Uterus (tissue), 3 donors: ENCODE measurements at regions not wholly inside any gene's neighbourhood (a gene's known extent, or its start where the extent isn't known, plus 50 kb on each side); places are given as distances from the start of the nearest gene placed in this dataset.

ENCODE experiments used
- DNase-seq, 2 donors: peaks; one replicate each; pipeline ENCODE4 v3.0.0-alpha.2; 2019 to 2020
- H3K27ac ChIP-seq, 2 donors: fragments of 200-600 bp; sonication (generic); 1 replicate in 1 of 2; 2 replicates in 1 of 2; pipeline ENCODE4 v1.5.1; 2016 to 2018
- H3K27me3 ChIP-seq, 2 donors: fragments of 200-600 bp; sonication (generic); one replicate each; pipeline ENCODE4 v1.5.1; 2018 to 2019; ENCODE audit warnings: control low read depth in 1 of 2
- H3K36me3 ChIP-seq, 2 donors: fragments of 200-600 bp; sonication (generic); one replicate each; pipeline ENCODE4 v1.5.1; 2019; ENCODE audit warnings: control low read depth in 1 of 2
- H3K4me1 ChIP-seq, 2 donors: fragments of 200-600 bp; sonication (generic); one replicate each; pipeline ENCODE4 v1.5.1; 2018 to 2019; ENCODE audit warnings: control low read depth in 1 of 2
- H3K4me3 ChIP-seq, 2 donors: fragments of 200-600 bp; sonication (generic); 1 replicate in 1 of 2; 2 replicates in 1 of 2; pipeline ENCODE4 v1.5.1; 2018 to 2019; ENCODE audit warnings: mild to moderate bottlenecking in 1 of 2
- H3K9me3 ChIP-seq, 2 donors: fragments of 200-600 bp; sonication (generic); one replicate each; pipeline ENCODE4 v1.5.1; 2019; ENCODE audit warnings: control low read depth in 1 of 2
- CTCF ChIP-seq, 4 experiments: fragments of 200-600 bp in 2 of 4; fragments of 450-650 bp in 2 of 4; sonication (generic) in 2 of 4; IDR thresholded peaks; one replicate each; pipeline ENCODE4 v1.5.1; 2016 to 2019; ENCODE audit warnings: antibody characterized with exemption in 4 of 4, mild to moderate bottlenecking in 2 of 4, moderate library complexity in 1 of 4
- POLR2A ChIP-seq, 2 donors: fragments of 450-650 bp; IDR thresholded peaks; one replicate each; pipeline ENCODE4 v1.6.1; 2016; ENCODE audit warnings: antibody characterized with exemption in 2 of 2, mild to moderate bottlenecking in 1 of 2, moderate library complexity in 1 of 2
- intact Hi-C: fragments of 100-400 bp; cut with DNase I; formaldehyde crosslinking; loops from one replicate; pipeline ENCODE4 v1.15.1; 2023; ENCODE audit warnings: low total_unique reads
- donor health status: DM: yes; HTN: yes; CAD: no.

GRCh38 chr12:90569685-90570084 is 385.3 kb downstream of the CCER1 start:
- Histone ChIP-seq H3K4me3 (no peak overlapping the region), H3K4me1 (no peaks in the 10 kb centered on the region), H3K27ac (no peak overlapping the region), H3K36me3 (no peaks in the 10 kb centered on the region), H3K9me3 (no peaks in the 10 kb centered on the region), H3K27me3 (no peaks in the 10 kb centered on the region)
- TF ChIP-seq POLR2A (IDR thresholded peaks at IDR 0.05) (no peak), CTCF (IDR thresholded peaks at IDR 0.05) (no peak)
- intact Hi-C loops = no loop called here
- DNase-seq = no peak

DNA sequence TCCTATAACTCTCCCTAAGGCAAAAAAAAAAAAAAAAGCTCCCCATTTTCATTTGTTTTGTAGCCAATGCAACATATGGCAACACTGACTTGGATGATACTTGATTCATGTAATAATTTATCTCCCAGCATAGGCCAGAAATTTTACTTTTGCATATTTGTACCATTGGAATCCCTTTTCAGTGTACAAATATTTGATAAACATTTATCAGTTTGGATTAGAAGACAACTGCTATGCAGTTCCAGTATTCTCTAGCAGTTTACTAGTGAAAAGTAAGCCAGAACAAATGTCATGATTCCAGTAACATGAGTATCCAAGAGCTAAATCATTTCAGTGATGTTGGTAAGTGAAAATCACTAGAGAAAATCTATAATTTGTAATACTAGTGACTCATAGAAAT is 392.3 kb downstream of the CCER1 start:
- TF ChIP-seq CTCF (IDR thresholded peaks at IDR 0.05) (no peak), POLR2A (IDR thresholded peaks at IDR 0.05) (no peak)
- Histone ChIP-seq H3K27ac (no peak overlapping the region), H3K9me3 (no peaks in the 10 kb centered on the region), H3K4me3 (no peak overlapping the region), H3K4me1 (no peaks in the 10 kb centered on the region), H3K27me3 (no peaks in the 10 kb centered on the region), H3K36me3 (no peaks in the 10 kb centered on the region)
- intact Hi-C loops = no loop called here
- DNase-seq = no peak

GRCh38 chr12:90548595-90548994 is 406.4 kb downstream of the CCER1 start:
- DNase-seq = no peak
- H3K4me3 ChIP-seq = no peak overlapping the region
- H3K4me1 ChIP-seq = no peaks in the 10 kb centered on the region
- no peaks in the 10 kb centered on the region for H3K36me3 ChIP-seq
- H3K27ac ChIP-seq = no peak overlapping the region
- TF ChIP-seq POLR2A (IDR thresholded peaks at IDR 0.05) = no peak
- no peak for TF ChIP-seq CTCF (IDR thresholded peaks at IDR 0.05)
- intact Hi-C loops = no loop called here
- no peaks in the 10 kb centered on the region for H3K27me3 ChIP-seq
- H3K9me3 ChIP-seq = no peaks in the 10 kb centered on the region

GRCh38 chr12:90546511-90546910 is 408.5 kb downstream of the CCER1 start:
- H3K9me3 ChIP-seq = no peaks in the 10 kb centered on the region
- intact Hi-C loops = no loop called here
- TF ChIP-seq POLR2A (IDR thresholded peaks at IDR 0.05) (no peak), CTCF (IDR thresholded peaks at IDR 0.05) (no peak)
- no peak overlapping the region for H3K4me3 ChIP-seq
- no peak for DNase-seq
- H3K4me1 ChIP-seq = no peaks in the 10 kb centered on the region
- H3K36me3 ChIP-seq = no peaks in the 10 kb centered on the region
- H3K27me3 ChIP-seq = no peaks in the 10 kb centered on the region
- no peak overlapping the region for H3K27ac ChIP-seq

- intact Hi-C loops = no loop called here
- H3K27ac ChIP-seq = no peak overlapping the region
- DNase-seq = no peak
- no peaks in the 10 kb centered on the region for H3K36me3 ChIP-seq
- H3K4me3 ChIP-seq = no peak overlapping the region
- H3K27me3 ChIP-seq = no peaks in the 10 kb centered on the region
- no peaks in the 10 kb centered on the region for H3K4me1 ChIP-seq
- TF ChIP-seq CTCF (IDR thresholded peaks at IDR 0.05) (no peak), POLR2A (IDR thresholded peaks at IDR 0.05) (no peak)
- H3K9me3 ChIP-seq = no peaks in the 10 kb centered on the region
Measured at GRCh38 chr12:90543841-90544240, 411.1 kb downstream of the CCER1 start.
